Ovary (tissue), 7 donors: ENCODE measurements at regions not wholly inside any gene's neighbourhood (a gene's known extent, or its start where the extent isn't known, plus 50 kb on each side); places are given as distances from the start of the nearest gene placed in this dataset.
"Not testable (repeated sequence)": the region's sequence is repeated elsewhere in the genome, so short reads cannot be mapped to it uniquely, and the experiment has no call there.

Source experiments
- DNase-seq, 5 donors: peaks; one replicate each; pipeline ENCODE4 v3.0.0-alpha.2; 2019 to 2020
- H3K27ac ChIP-seq, 2 donors: fragments of 200-600 bp; one replicate each; pipeline versions ENCODE4 v1.5.1 to v1.8.0; 2019 to 2022
- H3K27me3 ChIP-seq: fragments of 200-600 bp; one replicate; pipeline ENCODE4 v1.8.0; 2022
- H3K36me3 ChIP-seq: fragments of 200-600 bp; sonication (generic); one replicate; pipeline ENCODE4 v1.5.1; 2019
- H3K4me1 ChIP-seq: one replicate; pipeline ENCODE4 v1.8.1; 2013; ENCODE audit warnings: mild to moderate bottlenecking, moderate library complexity; ENCODE audit not compliant: insufficient read depth
- H3K4me3 ChIP-seq: fragments of 200-600 bp; sonication (generic); one replicate; pipeline ENCODE4 v1.5.1; 2017
- H3K9me3 ChIP-seq, 2 donors: fragments of 200-600 bp in 1 of 2; sonication (generic) in 1 of 2; one replicate each; pipeline versions ENCODE4 v1.5.1 to v1.8.1; 2013 to 2019; ENCODE audit warnings: mild to moderate bottlenecking in 1 of 2, moderate library complexity in 1 of 2
- EP300 ChIP-seq: sonication (generic); formaldehyde crosslinking; IDR thresholded peaks from one replicate; pipeline ENCODE4 v1.6.1; 2017; ENCODE audit warnings: antibody characterized with exemption
- POLR2A ChIP-seq: fragments of 450-650 bp; IDR thresholded peaks from one replicate; pipeline ENCODE4 v1.6.1; 2017; ENCODE audit warnings: antibody characterized with exemption, mild to moderate bottlenecking, moderate library complexity
- whole genome bisulfite sequencing, 3 donors: extraction: QIAGEN DNeasy Blood & Tissue Kit in 1 of 3; methylation state at CpG; one replicate each; pipeline versions ENCODE4 v1.1.5 to v1.1.7; 2013 to 2017; 5-methylcytosine and 5-hydroxymethylcytosine counted together
- intact Hi-C, 4 donors: fragments of 100-400 bp; cut with DNase I; formaldehyde crosslinking; loops; one replicate each; pipeline versions ENCODE4 v1.11.0 to v1.15.1; 2022 to 2023
- TF ChIP-seq, protein P1 (sequence below), 3 donors: fragments of 450-650 bp in 2 of 3; fragments of 200-600 bp in 1 of 3; IDR thresholded peaks; one replicate each; pipeline versions ENCODE4 v1.5.1 to v1.8.0; 2016 to 2022; ENCODE audit warnings: antibody characterized with exemption in 3 of 3, mild to moderate bottlenecking in 1 of 3
- donor health status: DM: no; HTN: no; CAD: no; lungs with moderate emphysema.
- donor health status: DM: no; HTN: no; CAD: no.
- donor health status: Bipolar disorder and iron deficiency.
- donor health status: DM: no; HTN: no; CAD: no.
- donor health status: DM: yes; HTN: yes; CAD: no.

DNA sequence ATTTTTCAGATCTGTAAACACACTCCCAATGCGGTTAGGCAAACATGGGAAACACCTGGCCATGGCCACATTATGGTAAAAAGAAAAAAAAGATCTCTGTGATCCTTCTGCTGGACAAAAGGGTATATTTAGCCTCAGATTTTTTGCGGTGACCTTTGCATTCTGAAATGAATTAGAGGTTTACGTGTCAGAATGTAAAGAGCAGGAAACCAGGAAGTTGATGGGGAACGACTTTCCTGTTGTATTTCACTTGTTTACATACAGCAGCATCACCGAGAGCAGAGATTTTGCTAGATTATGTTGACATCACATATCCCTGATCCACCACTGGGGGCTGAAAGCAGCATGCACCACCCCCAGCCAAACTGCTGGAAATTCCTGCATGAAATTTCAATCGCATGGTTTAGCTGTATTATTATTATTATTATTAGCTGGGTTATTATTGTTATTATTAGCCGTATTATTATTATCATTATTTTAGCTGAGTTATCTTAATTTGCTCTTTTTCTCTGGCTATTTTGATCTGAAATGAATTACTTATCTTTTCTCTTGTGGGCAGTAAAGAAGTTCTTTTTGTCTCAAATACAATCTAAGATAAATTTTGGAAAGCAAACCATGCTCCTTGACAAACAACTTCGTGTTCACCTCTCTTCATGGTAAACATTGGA lies 189.4 kb downstream of the ZFP64 start:
- WGBS, 3 donors, result 37 to 51% (median 48%) methylated on average over 8 of the region's 8 CpGs
- Histone ChIP-seq H3K27me3 (no peaks in the 10 kb centered on the region), H3K27ac (no peak overlapping the region), H3K4me1 (no peaks in the 10 kb centered on the region), H3K36me3 (no peaks in the 10 kb centered on the region), H3K4me3 (no peak overlapping the region), H3K9me3 (no peaks in the 10 kb centered on the region)
- DNase-seq, result no peak
- intact Hi-C loops, result no loop called here
- no peak for TF ChIP-seq POLR2A
- TF ChIP-seq EP300, result no peak
- TF ChIP-seq, protein P1, sequence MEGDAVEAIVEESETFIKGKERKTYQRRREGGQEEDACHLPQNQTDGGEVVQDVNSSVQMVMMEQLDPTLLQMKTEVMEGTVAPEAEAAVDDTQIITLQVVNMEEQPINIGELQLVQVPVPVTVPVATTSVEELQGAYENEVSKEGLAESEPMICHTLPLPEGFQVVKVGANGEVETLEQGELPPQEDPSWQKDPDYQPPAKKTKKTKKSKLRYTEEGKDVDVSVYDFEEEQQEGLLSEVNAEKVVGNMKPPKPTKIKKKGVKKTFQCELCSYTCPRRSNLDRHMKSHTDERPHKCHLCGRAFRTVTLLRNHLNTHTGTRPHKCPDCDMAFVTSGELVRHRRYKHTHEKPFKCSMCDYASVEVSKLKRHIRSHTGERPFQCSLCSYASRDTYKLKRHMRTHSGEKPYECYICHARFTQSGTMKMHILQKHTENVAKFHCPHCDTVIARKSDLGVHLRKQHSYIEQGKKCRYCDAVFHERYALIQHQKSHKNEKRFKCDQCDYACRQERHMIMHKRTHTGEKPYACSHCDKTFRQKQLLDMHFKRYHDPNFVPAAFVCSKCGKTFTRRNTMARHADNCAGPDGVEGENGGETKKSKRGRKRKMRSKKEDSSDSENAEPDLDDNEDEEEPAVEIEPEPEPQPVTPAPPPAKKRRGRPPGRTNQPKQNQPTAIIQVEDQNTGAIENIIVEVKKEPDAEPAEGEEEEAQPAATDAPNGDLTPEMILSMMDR (IDR thresholded peaks at IDR 0.05), result no peak

DNA sequence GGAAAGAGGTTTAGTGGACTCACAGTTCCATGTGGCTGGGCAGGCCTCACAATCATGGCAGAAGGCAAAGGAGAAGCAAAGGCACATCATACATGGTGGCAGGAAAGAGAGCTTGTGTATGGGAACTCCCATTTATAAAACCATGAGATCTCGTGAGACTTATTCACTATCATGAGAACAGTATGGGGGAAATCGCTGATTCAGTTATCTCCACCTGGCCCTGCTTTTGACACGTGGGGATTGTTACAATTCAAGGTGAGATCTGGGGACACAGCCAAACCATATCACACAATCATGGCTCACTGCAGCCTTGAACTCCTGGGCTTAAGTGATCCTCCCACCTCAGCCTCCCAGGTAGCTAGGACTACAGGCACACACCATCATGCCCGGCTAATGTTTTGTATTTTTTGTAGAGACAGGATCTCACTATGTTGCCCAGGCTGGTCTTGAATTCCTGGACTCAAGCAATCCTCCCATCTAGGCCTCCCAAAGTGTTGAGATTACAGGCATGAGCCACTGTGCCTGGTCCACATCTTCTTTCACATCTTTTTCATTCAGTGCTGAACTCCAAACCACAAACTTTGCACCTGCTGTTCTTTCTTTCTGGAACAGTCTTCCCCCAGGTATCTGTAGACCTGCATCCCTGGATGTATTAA lies 194.2 kb downstream of the ZFP64 start:
- H3K36me3 ChIP-seq, H3K27ac ChIP-seq, H3K4me1 ChIP-seq, H3K4me3 ChIP-seq, H3K9me3 ChIP-seq, intact Hi-C loops, DNase-seq, H3K27me3 ChIP-seq: not testable (repeated sequence)
- WGBS, 3 donors, result 90% methylated on average over 4 of the region's 4 CpGs

DNA sequence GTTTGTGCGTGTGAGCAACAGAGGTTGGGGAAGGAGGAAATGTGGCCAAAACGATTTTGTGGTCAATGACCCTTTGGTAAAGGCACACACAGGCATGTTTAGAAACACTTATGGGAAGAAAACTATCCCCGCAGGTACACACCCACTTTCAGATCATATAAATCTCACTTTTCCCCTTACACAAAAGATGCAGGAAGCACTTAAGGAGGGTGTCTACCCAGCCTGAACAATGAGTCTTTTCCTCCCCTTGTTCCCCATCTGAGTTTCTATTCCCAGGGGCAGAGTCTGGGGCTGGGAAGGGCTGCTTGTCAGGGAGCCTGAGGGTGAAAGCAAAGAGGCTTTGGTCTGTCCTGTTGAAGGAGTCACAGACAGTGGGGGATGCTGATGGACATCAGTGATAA lies 193.2 kb upstream of the SALL4 start:
- intact Hi-C loops, result no loop called here
- 23 to 46% (median 43%) methylated on average over 3 of the region's 3 CpGs for WGBS, 3 donors

DNA sequence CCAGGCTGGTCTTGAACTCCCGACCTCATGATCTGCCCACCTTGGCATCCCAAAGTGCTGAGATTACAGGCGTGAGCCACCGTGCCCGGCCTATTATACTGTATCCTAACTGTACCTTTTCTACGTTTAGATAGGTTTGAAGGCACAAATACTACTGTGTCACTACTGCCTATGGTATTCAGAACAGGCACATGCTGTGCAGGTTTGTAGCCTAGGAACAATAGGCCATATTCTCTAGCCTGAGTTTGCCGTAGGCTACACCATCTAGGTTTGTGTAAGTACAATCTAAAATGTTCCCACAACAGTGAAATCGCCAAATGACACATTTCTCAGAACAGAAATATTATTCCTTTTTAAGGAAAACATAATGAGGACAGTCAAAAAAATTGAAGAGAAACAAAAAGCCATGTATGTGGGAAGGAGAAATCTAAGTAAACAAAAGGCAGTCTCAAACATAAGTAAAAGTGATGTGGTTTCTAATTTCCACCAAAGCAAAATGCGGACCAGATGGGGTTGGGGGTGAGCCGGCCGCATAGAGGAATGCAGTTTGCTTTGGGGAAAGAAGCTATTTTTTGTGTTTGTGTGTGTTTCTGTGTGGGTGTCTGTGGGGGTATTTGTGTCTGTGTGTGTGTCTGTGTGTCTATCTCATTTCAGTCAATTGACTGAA lies 192.6 kb upstream of the SALL4 start:
- Histone ChIP-seq H3K9me3 (no peaks in the 10 kb centered on the region), H3K36me3 (no peaks in the 10 kb centered on the region), H3K4me3 (no peak overlapping the region), H3K27me3 (no peaks in the 10 kb centered on the region), H3K27ac (no peak overlapping the region), H3K4me1 (no peaks in the 10 kb centered on the region)
- 50 to 67% (median 51%) methylated on average over 10 of the region's 10 CpGs for WGBS, 3 donors
- intact Hi-C loops, result no loop called here
- DNase-seq, result no peak
- TF ChIP-seq, protein P1 (IDR thresholded peaks at IDR 0.05), result no peak
- TF ChIP-seq EP300, result no peak
- TF ChIP-seq POLR2A, result no peak

More for the DNA sequence above, 193.2 kb upstream of the SALL4 start:
- Histone ChIP-seq H3K4me1 (no peaks in the 10 kb centered on the region), H3K4me3 (no peak overlapping the region), H3K36me3 (no peaks in the 10 kb centered on the region), H3K27me3 (no peaks in the 10 kb centered on the region), H3K9me3 (no peaks in the 10 kb centered on the region), H3K27ac (no peak overlapping the region)
- TF ChIP-seq EP300 (no peak), POLR2A (no peak)
- TF ChIP-seq, protein P1 (IDR thresholded peaks at IDR 0.05), result no peak
- DNase-seq, result no peak

DNA sequence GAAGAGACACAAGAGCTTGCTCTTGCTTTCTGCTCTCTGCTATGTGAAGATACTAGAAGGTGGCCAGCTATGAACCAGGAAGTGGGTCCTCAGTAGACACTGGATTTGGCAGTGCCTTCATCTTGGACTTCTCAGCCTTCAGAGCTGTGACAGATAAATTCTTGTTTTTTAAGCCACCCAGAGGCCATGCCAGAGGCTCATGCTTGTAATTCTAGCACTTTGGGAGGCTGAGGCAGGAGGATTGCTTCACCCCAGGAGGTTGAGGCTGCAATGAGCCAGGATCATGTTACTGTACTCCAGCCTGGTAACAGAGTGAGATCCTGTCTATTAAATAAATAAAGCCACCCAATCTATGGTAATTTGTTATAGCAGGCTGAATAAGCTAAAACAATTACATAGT lies 185.5 kb upstream of the SALL4 start:
- H3K4me3 ChIP-seq, result no peak overlapping the region
- no peaks in the 10 kb centered on the region for H3K4me1 ChIP-seq
- H3K27me3 ChIP-seq, result no peaks in the 10 kb centered on the region
- intact Hi-C loops, result loop anchor here in 1 of 4 donors (10.0 kb wide), 1 partner anchor 343 kb away; no protein-coding TSS in a partner anchor
- no peak overlapping the region for H3K27ac ChIP-seq
- TF ChIP-seq, protein P1 (IDR thresholded peaks at IDR 0.05), result no peak
- TF ChIP-seq EP300 (no peak), POLR2A (no peak)
- H3K36me3 ChIP-seq, result no peaks in the 10 kb centered on the region
- no peaks in the 10 kb centered on the region for H3K9me3 ChIP-seq
- no peak for DNase-seq
